ENCODE measurements at regions not wholly inside any gene's neighbourhood (a gene's known extent, or its start where the extent isn't known, plus 50 kb on each side); places are given as distances from the start of the nearest gene placed in this dataset.

DNA sequence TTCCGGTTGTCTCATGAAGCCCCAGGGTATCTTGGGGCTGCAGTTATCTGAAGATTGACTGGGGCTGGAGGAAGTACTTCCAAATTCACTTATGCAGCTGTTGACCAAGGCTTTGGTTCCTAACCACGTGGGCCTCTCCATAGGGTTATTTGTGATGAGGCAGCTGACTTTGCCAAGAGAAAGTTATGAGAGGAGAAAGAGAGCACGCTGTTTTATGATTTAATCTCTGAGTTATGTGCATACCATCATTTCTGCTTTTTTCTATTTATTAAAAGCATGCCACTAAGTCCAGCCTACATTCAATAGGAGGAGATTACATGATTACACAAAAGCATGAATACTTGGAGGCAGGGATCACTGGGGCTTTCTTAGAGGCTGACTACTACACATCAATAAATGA lies 215.5 kb downstream of the NHLRC3 start:
- H3K27me3 ChIP-seq (ENCODE audit: control insufficient read depth, insufficient read depth, low read length) = no peaks in the 10 kb centered on the region
- TF ChIP-seq EZH2 (IDR thresholded peaks at IDR 0.05; ENCODE audit: low read length, missing control alignments) = no peak
- TF ChIP-seq, protein P1, sequence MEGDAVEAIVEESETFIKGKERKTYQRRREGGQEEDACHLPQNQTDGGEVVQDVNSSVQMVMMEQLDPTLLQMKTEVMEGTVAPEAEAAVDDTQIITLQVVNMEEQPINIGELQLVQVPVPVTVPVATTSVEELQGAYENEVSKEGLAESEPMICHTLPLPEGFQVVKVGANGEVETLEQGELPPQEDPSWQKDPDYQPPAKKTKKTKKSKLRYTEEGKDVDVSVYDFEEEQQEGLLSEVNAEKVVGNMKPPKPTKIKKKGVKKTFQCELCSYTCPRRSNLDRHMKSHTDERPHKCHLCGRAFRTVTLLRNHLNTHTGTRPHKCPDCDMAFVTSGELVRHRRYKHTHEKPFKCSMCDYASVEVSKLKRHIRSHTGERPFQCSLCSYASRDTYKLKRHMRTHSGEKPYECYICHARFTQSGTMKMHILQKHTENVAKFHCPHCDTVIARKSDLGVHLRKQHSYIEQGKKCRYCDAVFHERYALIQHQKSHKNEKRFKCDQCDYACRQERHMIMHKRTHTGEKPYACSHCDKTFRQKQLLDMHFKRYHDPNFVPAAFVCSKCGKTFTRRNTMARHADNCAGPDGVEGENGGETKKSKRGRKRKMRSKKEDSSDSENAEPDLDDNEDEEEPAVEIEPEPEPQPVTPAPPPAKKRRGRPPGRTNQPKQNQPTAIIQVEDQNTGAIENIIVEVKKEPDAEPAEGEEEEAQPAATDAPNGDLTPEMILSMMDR (conservative IDR thresholded peaks at IDR 0.05 in 1 of 2, IDR thresholded peaks at IDR 0.05 in 1 of 2; ENCODE audit: low read depth in 1 of 2, low read length in 2 of 2) = no peak
- H3K4me3 ChIP-seq (replicated peaks in 1 of 4; ENCODE audit: control extremely low read depth in 1 of 4, insufficient read depth in 1 of 4, low read depth in 3 of 4, low read length in 4 of 4) = no peak overlapping the region
- DNase-seq (ENCODE audit: low read depth in 2 of 2) = peak; percentile 16 to 65
- no peaks in the 10 kb centered on the region for H4K20me1 ChIP-seq (ENCODE audit: control insufficient read depth, extremely low read depth, insufficient read depth, low read length)
- H2AFZ ChIP-seq (ENCODE audit: low read length) = no peak overlapping the region
- H3K9ac ChIP-seq (ENCODE audit: insufficient read depth, low read length) = no peak overlapping the region
- H3K4me2 ChIP-seq (ENCODE audit: extremely low read depth, insufficient read depth, low read length) = no peak overlapping the region
- H3K79me2 ChIP-seq (ENCODE audit: control insufficient read depth, insufficient read depth, low read length) = no peaks in the 10 kb centered on the region
- H3K36me3 ChIP-seq (ENCODE audit: control insufficient read depth, insufficient read depth, low read length) = no peaks in the 10 kb centered on the region
- H3K9me3 ChIP-seq (ENCODE audit: control insufficient read depth, insufficient read depth, low read depth, low read length) = no peaks in the 10 kb centered on the region
- H3K27ac ChIP-seq (ENCODE audit: insufficient read depth, low read length) = no peak overlapping the region
- H3K4me1 ChIP-seq (ENCODE audit: control insufficient read depth, extremely low read depth, insufficient read depth, low read length) = no peaks in the 10 kb centered on the region

DNA sequence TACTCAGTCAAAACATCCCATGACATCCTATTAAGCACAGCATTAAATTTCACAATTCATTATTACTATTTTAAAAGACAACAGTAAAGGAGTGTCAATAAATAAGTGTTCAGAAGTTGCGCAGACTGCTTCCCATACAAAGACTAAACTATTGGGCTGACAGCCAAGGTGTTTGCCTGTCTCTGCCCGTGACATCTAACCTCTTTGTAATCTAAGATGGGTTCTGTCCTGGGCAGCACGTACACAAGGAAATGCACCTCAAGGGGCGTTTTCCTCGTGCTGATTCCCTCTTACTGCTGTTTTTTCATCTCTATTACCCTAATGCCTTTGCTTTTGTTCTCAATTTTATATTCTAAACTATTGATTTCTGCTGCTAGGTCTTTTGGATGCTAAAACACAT lies 216.3 kb downstream of the NHLRC3 start:
- Histone ChIP-seq H3K4me2 (ENCODE audit: extremely low read depth, insufficient read depth, low read length) (no peak overlapping the region), H3K27ac (ENCODE audit: insufficient read depth, low read length) (no peak overlapping the region), H3K4me1 (ENCODE audit: control insufficient read depth, extremely low read depth, insufficient read depth, low read length) (peaks cover 3% of the 10 kb centered on the region), H3K36me3 (ENCODE audit: control insufficient read depth, insufficient read depth, low read length) (no peaks in the 10 kb centered on the region), H2AFZ (ENCODE audit: low read length) (no peak overlapping the region), H3K9ac (ENCODE audit: insufficient read depth, low read length) (no peak overlapping the region), H3K27me3 (ENCODE audit: control insufficient read depth, insufficient read depth, low read length) (no peaks in the 10 kb centered on the region), H3K4me3 (replicated peaks in 1 of 4; ENCODE audit: control extremely low read depth in 1 of 4, insufficient read depth in 1 of 4, low read depth in 3 of 4, low read length in 4 of 4) (no peak overlapping the region), H3K79me2 (ENCODE audit: control insufficient read depth, insufficient read depth, low read length) (no peaks in the 10 kb centered on the region), H4K20me1 (ENCODE audit: control insufficient read depth, extremely low read depth, insufficient read depth, low read length) (no peaks in the 10 kb centered on the region), H3K9me3 (ENCODE audit: control insufficient read depth, insufficient read depth, low read depth, low read length) (no peaks in the 10 kb centered on the region)
- no peak for TF ChIP-seq EZH2 (IDR thresholded peaks at IDR 0.05; ENCODE audit: low read length, missing control alignments)
- TF ChIP-seq, protein P1 (conservative IDR thresholded peaks at IDR 0.05 in 1 of 2, IDR thresholded peaks at IDR 0.05 in 1 of 2; ENCODE audit: low read depth in 1 of 2, low read length in 2 of 2) = no peak
- no peak for DNase-seq (ENCODE audit: low read depth in 2 of 2)

DNA sequence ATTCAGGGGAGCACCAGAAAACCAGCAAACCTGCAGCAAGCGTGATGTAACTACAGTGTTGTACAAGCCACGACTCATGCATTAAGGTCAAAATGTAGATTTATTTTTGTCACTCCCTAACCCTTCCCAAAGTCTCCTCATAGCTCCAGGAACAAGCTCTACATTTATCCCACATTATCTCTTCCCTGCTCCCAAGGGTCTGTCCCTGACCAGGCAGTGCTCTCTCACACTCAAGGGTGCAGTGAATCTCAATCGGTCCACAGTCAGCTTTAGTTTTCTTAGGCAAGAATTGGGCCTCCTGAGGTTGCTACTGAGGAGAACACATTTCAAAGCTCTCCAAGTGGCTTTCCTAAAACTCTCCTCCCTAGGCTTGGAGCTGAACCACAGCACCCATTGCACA lies 219.4 kb downstream of the NHLRC3 start:
- Histone ChIP-seq H3K9ac (ENCODE audit: insufficient read depth, low read length) (no peak overlapping the region), H3K27me3 (ENCODE audit: control insufficient read depth, insufficient read depth, low read length) (no peaks in the 10 kb centered on the region), H3K4me2 (ENCODE audit: extremely low read depth, insufficient read depth, low read length) (no peak overlapping the region), H3K9me3 (ENCODE audit: control insufficient read depth, insufficient read depth, low read depth, low read length) (no peaks in the 10 kb centered on the region), H2AFZ (ENCODE audit: low read length) (no peak overlapping the region), H3K4me1 (ENCODE audit: control insufficient read depth, extremely low read depth, insufficient read depth, low read length) (peaks cover 4% of the 10 kb centered on the region), H3K36me3 (ENCODE audit: control insufficient read depth, insufficient read depth, low read length) (no peaks in the 10 kb centered on the region), H3K79me2 (ENCODE audit: control insufficient read depth, insufficient read depth, low read length) (no peaks in the 10 kb centered on the region), H4K20me1 (ENCODE audit: control insufficient read depth, extremely low read depth, insufficient read depth, low read length) (no peaks in the 10 kb centered on the region), H3K4me3 (replicated peaks in 1 of 4; ENCODE audit: control extremely low read depth in 1 of 4, insufficient read depth in 1 of 4, low read depth in 3 of 4, low read length in 4 of 4) (no peak overlapping the region), H3K27ac (ENCODE audit: insufficient read depth, low read length) (no peak overlapping the region)
- DNase-seq (ENCODE audit: low read depth in 2 of 2) = no peak
- no peak for TF ChIP-seq EZH2 (IDR thresholded peaks at IDR 0.05; ENCODE audit: low read length, missing control alignments)
- TF ChIP-seq, protein P1 (conservative IDR thresholded peaks at IDR 0.05 in 1 of 2, IDR thresholded peaks at IDR 0.05 in 1 of 2; ENCODE audit: low read depth in 1 of 2, low read length in 2 of 2) = no peak
